Heart right ventricle (tissue), 16 donors: ENCODE measurements at regions not wholly inside any gene's neighbourhood (a gene's known extent, or its start where the extent isn't known, plus 50 kb on each side); places are given as distances from the start of the nearest gene placed in this dataset.

ENCODE experiments used
- ATAC-seq, 8 donors: fragments of 200-7000 bp; cut with Tn5 transposase; one replicate each; pipeline ENCODE4 v1.9.1; 2020; ENCODE audit warnings: mild to moderate bottlenecking in 8 of 8, moderate library complexity in 8 of 8, moderate number of reproducible peaks in 1 of 8
- DNase-seq, 2 donors: peaks; one replicate each; pipeline ENCODE4 v3.0.0-alpha.2; 2020
- H3K27ac ChIP-seq, 10 donors: fragments of 200-600 bp; sonication (generic) in 2 of 10; one replicate each; pipeline versions ENCODE4 v1.5.0 to v1.8.0; 2020 to 2022; ENCODE audit warnings: mild to moderate bottlenecking in 3 of 10
- H3K27me3 ChIP-seq, 7 donors: fragments of 200-600 bp; one replicate each; pipeline ENCODE4 v1.8.0; 2021 to 2022; ENCODE audit warnings: mild to moderate bottlenecking in 2 of 7
- H3K36me3 ChIP-seq, 9 donors: fragments of 200-600 bp; sonication (generic) in 1 of 9; one replicate each; pipeline versions ENCODE4 v1.5.0 to v1.8.0; 2020 to 2022; ENCODE audit warnings: mild to moderate bottlenecking in 2 of 9
- H3K4me1 ChIP-seq, 9 donors: fragments of 200-600 bp; sonication (generic) in 1 of 9; one replicate each; pipeline versions ENCODE4 v1.5.0 to v1.8.0; 2020 to 2022; ENCODE audit warnings: mild to moderate bottlenecking in 4 of 9
- H3K4me3 ChIP-seq, 10 donors: fragments of 200-600 bp; sonication (generic) in 2 of 10; one replicate each; pipeline versions ENCODE4 v1.5.0 to v1.8.0; 2020 to 2022; ENCODE audit warnings: mild to moderate bottlenecking in 7 of 10, moderate library complexity in 2 of 10
- H3K9me3 ChIP-seq, 11 donors: fragments of 200-600 bp in 10 of 11; sonication (generic) in 2 of 11; one replicate each; pipeline versions ENCODE4 v1.5.0 to v1.8.0; 2013 to 2022; ENCODE audit warnings: mild to moderate bottlenecking in 2 of 11, control low read depth in 1 of 11, moderate library complexity in 1 of 11
- WGBS, 2 donors: extraction: QIAGEN DNeasy Blood & Tissue Kit; methylation state at CpG; one replicate each; pipeline ENCODE4 v1.1.7; 2013; ENCODE audit warnings: inconsistent platforms in 1 of 2; 5-methylcytosine and 5-hydroxymethylcytosine counted together
- intact Hi-C, 10 donors: fragments of 100-400 bp; cut with DNase I; formaldehyde crosslinking; loops; one replicate each; pipeline versions ENCODE4 v1.11.1 to v1.14.2; 2022
- TF ChIP-seq, protein P1 (sequence below), 9 donors: fragments of 200-600 bp; sonication (generic) in 2 of 9; IDR thresholded peaks; one replicate each; pipeline versions ENCODE4 v1.5.0 to v1.8.0; 2021 to 2022; ENCODE audit warnings: antibody characterized with exemption in 9 of 9, mild to moderate bottlenecking in 5 of 9, moderate library complexity in 1 of 9
- donor health status: Arrhythmogenic right ventricular cardiomyopathy.
- donor health status: ischemic (EF 13 %, LVEDD 7.1; RV severe dilation, severe dysfunction).
- donor health status: healthy with polysubstance abuse.
- donor health status: DM: no; HTN: yes; CAD: no.
- donor health status: DM: no; HTN: no; CAD: no.
- donor health status: ischemic (EF 25% LVEDD 6.9; RV normal size, moderate dysfunction).
- donor health status: ischemic (EF 25% LVEDD 5.7; RV mildly dilated, moderate dysfunction).
- donor health status: healthy.
- donor health status: DM: yes; HTN: yes; CAD: no.
- donor health status: Ischemic cardiomyopathy.
- donor health status: ischemic (EF 35%, LVEDD 5.7; RV mildly dilated, moderate dysfunction).
- donor health status: nonischemic (EF 11% LVEDD 7.7; RV severe dilation, severe dysfunction).
- donor health status: DM: yes; HTN: yes; CAD: no.
- donor health status: PGD.
- donor health status: ischemic (EF 29% LVEDD 5.4; RV normal size, mild dysfunction).
- donor health status: nonischemic (EF 23%, LVEDD 6.1; RV moderate dilation, normal function).

DNA sequence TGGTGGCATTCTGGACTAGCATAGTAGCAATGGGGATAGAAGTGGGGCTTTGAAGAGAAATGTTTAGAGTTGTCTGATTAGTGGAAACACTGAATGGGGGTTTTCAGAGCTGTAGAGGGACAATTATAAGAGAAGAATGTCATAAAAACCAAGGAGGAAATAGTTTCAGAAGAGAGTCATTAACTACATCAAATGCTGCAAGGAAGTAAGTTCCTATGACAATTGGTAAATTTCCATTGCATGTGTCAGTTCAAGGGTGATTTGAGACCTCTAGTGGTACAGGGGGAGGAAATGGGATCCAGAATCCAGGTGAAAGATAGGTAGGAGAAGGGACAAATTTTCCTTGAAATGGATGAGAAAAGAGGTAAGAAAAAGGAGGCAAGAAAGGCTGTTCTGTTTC, 68.3 kb upstream of the TBC1D5 start:
- Histone ChIP-seq H3K9me3 (no peaks in the 10 kb centered on the region), H3K4me3 (no peak overlapping the region), H3K27ac (no peak overlapping the region), H3K36me3 (no peaks in the 10 kb centered on the region), H3K4me1 (no peaks in the 10 kb centered on the region), H3K27me3 (no peaks in the 10 kb centered on the region)
- intact Hi-C loops, result no loop called here
- ATAC-seq (no peak), DNase-seq (no peak)
- TF ChIP-seq, protein P1, sequence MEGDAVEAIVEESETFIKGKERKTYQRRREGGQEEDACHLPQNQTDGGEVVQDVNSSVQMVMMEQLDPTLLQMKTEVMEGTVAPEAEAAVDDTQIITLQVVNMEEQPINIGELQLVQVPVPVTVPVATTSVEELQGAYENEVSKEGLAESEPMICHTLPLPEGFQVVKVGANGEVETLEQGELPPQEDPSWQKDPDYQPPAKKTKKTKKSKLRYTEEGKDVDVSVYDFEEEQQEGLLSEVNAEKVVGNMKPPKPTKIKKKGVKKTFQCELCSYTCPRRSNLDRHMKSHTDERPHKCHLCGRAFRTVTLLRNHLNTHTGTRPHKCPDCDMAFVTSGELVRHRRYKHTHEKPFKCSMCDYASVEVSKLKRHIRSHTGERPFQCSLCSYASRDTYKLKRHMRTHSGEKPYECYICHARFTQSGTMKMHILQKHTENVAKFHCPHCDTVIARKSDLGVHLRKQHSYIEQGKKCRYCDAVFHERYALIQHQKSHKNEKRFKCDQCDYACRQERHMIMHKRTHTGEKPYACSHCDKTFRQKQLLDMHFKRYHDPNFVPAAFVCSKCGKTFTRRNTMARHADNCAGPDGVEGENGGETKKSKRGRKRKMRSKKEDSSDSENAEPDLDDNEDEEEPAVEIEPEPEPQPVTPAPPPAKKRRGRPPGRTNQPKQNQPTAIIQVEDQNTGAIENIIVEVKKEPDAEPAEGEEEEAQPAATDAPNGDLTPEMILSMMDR (IDR thresholded peaks at IDR 0.05), result peak in 2 of 9 donors; percentile 16 to 38

DNA sequence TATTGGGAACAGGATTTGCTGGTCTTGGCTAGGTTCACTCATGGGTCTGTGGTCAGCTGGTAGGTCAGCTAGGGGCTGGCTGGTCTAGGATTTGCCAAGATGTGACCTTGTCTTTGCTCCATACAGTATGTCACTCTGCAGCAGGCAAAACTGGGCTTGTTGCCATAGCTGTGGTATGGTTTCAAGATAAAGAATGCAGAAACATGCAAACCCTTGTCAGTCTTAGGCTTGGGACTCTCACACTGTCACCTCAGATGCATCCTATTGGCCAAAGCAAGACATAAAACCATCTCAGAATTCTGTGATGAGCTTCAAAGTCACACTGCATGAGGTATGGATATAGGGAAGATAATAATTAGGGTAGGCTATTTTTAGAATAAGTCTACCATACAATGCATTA, 66.6 kb upstream of the TBC1D5 start:
- H3K27ac ChIP-seq, result no peak overlapping the region
- no peak overlapping the region for H3K4me3 ChIP-seq
- no peak for ATAC-seq
- no peaks in the 10 kb centered on the region for H3K36me3 ChIP-seq
- no peaks in the 10 kb centered on the region for H3K27me3 ChIP-seq
- H3K9me3 ChIP-seq, result no peaks in the 10 kb centered on the region
- intact Hi-C loops, result no loop called here
- H3K4me1 ChIP-seq, result no peaks in the 10 kb centered on the region
- no peak for DNase-seq
- TF ChIP-seq, protein P1 (IDR thresholded peaks at IDR 0.05), result no peak

DNA sequence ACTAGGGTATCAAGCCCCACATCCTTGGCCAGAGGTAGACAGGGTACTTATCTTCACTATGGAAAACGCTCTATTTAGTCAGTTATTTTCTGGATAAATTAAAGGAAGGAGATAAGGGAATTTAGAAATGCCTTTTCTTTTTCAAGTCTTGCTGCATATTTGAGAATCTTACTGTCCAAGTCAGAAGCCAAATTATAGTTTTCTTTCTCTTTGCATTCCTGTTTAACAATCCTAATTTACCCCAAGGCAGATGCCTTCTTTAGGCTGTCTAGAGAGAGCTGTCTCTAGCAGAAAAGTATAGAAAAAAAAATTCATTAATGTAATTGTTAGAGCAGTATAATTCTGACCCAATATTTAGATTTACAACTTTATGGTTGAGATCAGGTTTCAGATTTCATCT, 64.4 kb upstream of the TBC1D5 start:
- Histone ChIP-seq H3K27ac (no peak overlapping the region), H3K27me3 (no peaks in the 10 kb centered on the region), H3K4me3 (no peak overlapping the region), H3K36me3 (no peaks in the 10 kb centered on the region), H3K9me3 (no peaks in the 10 kb centered on the region), H3K4me1 (no peaks in the 10 kb centered on the region)
- TF ChIP-seq, protein P1 (IDR thresholded peaks at IDR 0.05), result no peak
- intact Hi-C loops, result no loop called here
- ATAC-seq (no peak), DNase-seq (no peak)
- WGBS, 2 donors, result 66 to 85% methylated on average over 1 of the region's 1 CpG

DNA sequence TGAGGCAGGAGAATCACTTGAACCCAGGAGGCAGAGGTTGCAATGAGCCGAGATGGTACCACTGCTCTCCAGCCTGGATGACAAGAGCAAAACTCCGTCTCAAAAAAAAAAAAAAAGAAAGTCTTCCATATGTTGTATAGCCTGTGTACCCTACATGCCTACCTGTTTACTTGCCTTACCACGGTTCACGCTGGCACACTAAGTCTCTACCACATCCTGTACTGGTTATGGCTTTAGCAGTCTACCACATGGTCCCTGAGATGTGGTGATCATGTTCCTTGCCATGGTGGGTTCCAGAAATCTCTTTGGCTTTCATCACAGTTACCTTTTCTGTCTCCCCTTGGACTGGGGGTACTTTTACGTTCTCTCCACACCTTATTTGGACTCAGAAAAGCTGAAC, 63.8 kb upstream of the TBC1D5 start:
- Histone ChIP-seq H3K27me3 (no peaks in the 10 kb centered on the region), H3K4me3 (no peak overlapping the region), H3K27ac (no peak overlapping the region), H3K36me3 (no peaks in the 10 kb centered on the region), H3K4me1 (no peaks in the 10 kb centered on the region), H3K9me3 (no peaks in the 10 kb centered on the region)
- TF ChIP-seq, protein P1 (IDR thresholded peaks at IDR 0.05), result no peak
- 93 to 94% methylated on average over 5 of the region's 5 CpGs for WGBS, 2 donors
- DNase-seq (no peak), ATAC-seq (no peak)
- intact Hi-C loops, result no loop called here

DNA sequence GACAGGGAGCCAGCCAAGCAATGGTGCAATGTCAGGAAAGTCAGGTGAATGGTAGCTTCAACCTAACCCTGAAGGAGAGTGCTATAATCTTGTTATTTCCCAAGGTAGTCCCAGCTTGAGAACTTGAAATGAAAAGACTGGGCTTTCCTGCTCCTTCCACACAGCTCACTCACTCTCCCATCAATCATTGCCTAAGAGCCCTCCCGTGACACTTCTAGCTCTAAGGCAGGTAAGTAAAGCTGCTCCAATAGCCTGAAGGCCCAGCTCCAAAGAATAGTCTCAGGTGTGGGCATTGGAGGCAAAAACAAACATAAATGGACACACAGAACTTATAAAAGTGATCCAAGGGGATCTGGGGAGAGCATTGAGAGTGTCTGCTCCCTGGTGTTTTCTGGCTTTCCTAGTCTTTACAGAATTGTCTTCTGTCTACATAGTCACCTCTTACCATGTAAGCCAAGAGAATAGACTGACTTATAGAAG, 63.1 kb upstream of the TBC1D5 start:
- Histone ChIP-seq H3K27ac (no peak overlapping the region), H3K4me3 (no peak overlapping the region), H3K27me3 (no peaks in the 10 kb centered on the region), H3K36me3 (no peaks in the 10 kb centered on the region), H3K4me1 (no peaks in the 10 kb centered on the region), H3K9me3 (no peaks in the 10 kb centered on the region)
- intact Hi-C loops, result no loop called here
- WGBS, 2 donors, result 77 to 84% methylated on average over 1 of the region's 1 CpG
- ATAC-seq, result no peak
- no peak for DNase-seq
- TF ChIP-seq, protein P1 (IDR thresholded peaks at IDR 0.05), result no peak
